Mesenchymal stem cell (in vitro differentiated cells and primary cell): ENCODE measurements at regions not wholly inside any gene's neighbourhood (a gene's known extent, or its start where the extent isn't known, plus 50 kb on each side); places are given as distances from the start of the nearest gene placed in this dataset.

ENCODE experiments used
- DNase-seq: peaks from one replicate; pipeline ENCODE4 v3.0.0-alpha.2; 2013
- H2AFZ ChIP-seq: one replicate; pipeline ENCODE4 v1.6.1; 2013; ENCODE audit warnings: low read depth, mild to moderate bottlenecking, control low read depth, inconsistent platforms, low read length, moderate library complexity
- H2AK5ac ChIP-seq: 2 replicates; pipeline ENCODE4 v1.6.1; 2013; ENCODE audit warnings: low read length, moderate library complexity, mild to moderate bottlenecking, inconsistent platforms; ENCODE audit not compliant: severe bottlenecking
- H2BK120ac ChIP-seq: one replicate; pipeline ENCODE4 v1.6.1; 2013; ENCODE audit warnings: low read depth, mild to moderate bottlenecking, inconsistent platforms, low read length, moderate library complexity
- H2BK12ac ChIP-seq, 2 experiments: one replicate each; pipeline ENCODE4 v1.6.1; 2013; ENCODE audit warnings: inconsistent platforms in 2 of 2, low read length in 2 of 2, mild to moderate bottlenecking in 2 of 2, moderate library complexity in 2 of 2, control low read depth in 1 of 2
- H2BK15ac ChIP-seq: one replicate; pipeline ENCODE4 v1.6.1; 2013; ENCODE audit warnings: mild to moderate bottlenecking, low read depth, inconsistent platforms; ENCODE audit not compliant: poor library complexity, severe bottlenecking
- H2BK5ac ChIP-seq: 2 replicates; pipeline ENCODE4 v1.6.1; 2013; ENCODE audit warnings: low read depth, mild to moderate bottlenecking, low read length, control low read depth, inconsistent platforms; ENCODE audit not compliant: poor library complexity, severe bottlenecking
- H3K14ac ChIP-seq, 2 experiments: one replicate each; pipeline ENCODE4 v1.6.1; 2013; ENCODE audit warnings: inconsistent platforms in 2 of 2, low read length in 2 of 2, control low read depth in 1 of 2, mild to moderate bottlenecking in 1 of 2, moderate library complexity in 1 of 2
- H3K18ac ChIP-seq, 2 experiments: one replicate each; pipeline ENCODE4 v1.6.1; 2013; ENCODE audit warnings: inconsistent platforms in 2 of 2, low read length in 2 of 2, control low read depth in 1 of 2, low read depth in 1 of 2, mild to moderate bottlenecking in 1 of 2
- H3K23ac ChIP-seq, 2 experiments: one replicate each; pipeline ENCODE4 v1.6.1; 2013; ENCODE audit warnings: inconsistent platforms in 2 of 2, low read length in 2 of 2, mild to moderate bottlenecking in 2 of 2, moderate library complexity in 2 of 2, control low read depth in 1 of 2
- H3K27ac ChIP-seq: 2 replicates; pipeline ENCODE4 v1.5.1; 2013; ENCODE audit warnings: mild to moderate bottlenecking, moderate library complexity, low read length, control low read depth, inconsistent platforms; ENCODE audit not compliant: poor library complexity, severe bottlenecking
- H3K27me3 ChIP-seq, 2 experiments: 2 replicates each; pipeline versions ENCODE4 v1.6.1 to v1.7.0; 2013; ENCODE audit warnings: low read length in 2 of 2, mild to moderate bottlenecking in 2 of 2, moderate library complexity in 2 of 2, control low read depth in 1 of 2, inconsistent platforms in 1 of 2; ENCODE audit not compliant: control insufficient read depth in 1 of 2, insufficient read depth in 1 of 2
- H3K36me3 ChIP-seq, 2 experiments: 2 replicates each; pipeline versions ENCODE4 v1.6.1 to v1.7.0; 2013; ENCODE audit warnings: low read length in 2 of 2, control low read depth in 1 of 2, inconsistent platforms in 1 of 2, low read depth in 1 of 2, mild to moderate bottlenecking in 1 of 2; ENCODE audit not compliant: insufficient read depth in 2 of 2, control insufficient read depth in 1 of 2
- H3K4ac ChIP-seq, 2 experiments: one replicate each; pipeline ENCODE4 v1.6.1; 2013; ENCODE audit warnings: inconsistent platforms in 2 of 2, low read length in 2 of 2, mild to moderate bottlenecking in 2 of 2, moderate library complexity in 2 of 2, control low read depth in 1 of 2, low read depth in 1 of 2
- H3K4me1 ChIP-seq: 2 replicates; pipeline ENCODE4 v1.6.1; 2013; ENCODE audit warnings: low read depth, low read length, control low read depth; ENCODE audit not compliant: control insufficient read depth, insufficient read depth
- H3K4me2 ChIP-seq: 2 replicates; pipeline ENCODE4 v1.6.1; 2013; ENCODE audit warnings: low read length, mild to moderate bottlenecking, inconsistent platforms; ENCODE audit not compliant: poor library complexity, severe bottlenecking
- H3K4me3 ChIP-seq, 2 experiments: 2 replicates each; pipeline versions ENCODE4 v1.5.1 to v1.7.0; 2013; ENCODE audit warnings: low read length in 2 of 2, mild to moderate bottlenecking in 2 of 2, control low read depth in 1 of 2, low read depth in 1 of 2; ENCODE audit not compliant: insufficient read depth in 1 of 2
- H3K79me1 ChIP-seq: replicated peaks from 2 replicates; pipeline ENCODE4 v1.6.1; 2013; ENCODE audit warnings: mild to moderate bottlenecking, control low read depth, low read length, inconsistent platforms; ENCODE audit not compliant: poor library complexity, severe bottlenecking
- H3K9ac ChIP-seq: 2 replicates; pipeline ENCODE4 v1.7.0; 2013; ENCODE audit warnings: mild to moderate bottlenecking, low read length, moderate library complexity
- H3K9me3 ChIP-seq: 2 replicates; pipeline ENCODE4 v1.7.0; 2013; ENCODE audit warnings: mild to moderate bottlenecking, low read length; ENCODE audit not compliant: control insufficient read depth
- H4K8ac ChIP-seq: one replicate; pipeline ENCODE4 v1.6.1; 2013; ENCODE audit warnings: inconsistent platforms, mild to moderate bottlenecking, low read length, moderate library complexity
- H4K91ac ChIP-seq: one replicate; pipeline ENCODE4 v1.6.1; 2013; ENCODE audit warnings: mild to moderate bottlenecking, low read length, inconsistent platforms
- WGBS: methylation state at CpG from one replicate; pipeline ENCODE4 v1.1.7; 2013; ENCODE audit warnings: mixed read lengths; 5-methylcytosine and 5-hydroxymethylcytosine counted together

- Histone ChIP-seq H3K4ac (no peak overlapping the region), H3K27ac (no peak overlapping the region), H3K79me1 (no peaks in the 10 kb centered on the region), H3K9me3 (no peaks in the 10 kb centered on the region), H3K18ac (no peak overlapping the region), H3K23ac (no peak overlapping the region), H3K27me3 (peaks cover 0 to 16% of the 10 kb centered on the region in 2 experiments), H2BK5ac (no peak overlapping the region), H3K36me3 (peaks cover 0 to 4% of the 10 kb centered on the region in 2 experiments), H3K14ac (no peak overlapping the region), H3K9ac (no peak overlapping the region), H3K4me3 (no peak overlapping the region), H3K4me1 (no peaks in the 10 kb centered on the region), H2AK5ac (no peak overlapping the region), H2BK12ac (no peak overlapping the region), H4K8ac (no peak overlapping the region), H2AFZ (no peak overlapping the region), H2BK120ac (no peak overlapping the region), H3K4me2 (no peak overlapping the region), H2BK15ac (no peak overlapping the region), H4K91ac (no peak overlapping the region)
- no peak for DNase-seq
- WGBS, result 88% methylated on average over 3 of the region's 3 CpGs
Observed at GRCh38 chr16:9186061-9186460, 94.6 kb downstream of the HAPSTR1 start.

GRCh38 chr16:9188721-9189120 is 97.3 kb downstream of the HAPSTR1 start:
- no peak overlapping the region for H3K14ac ChIP-seq

DNA sequence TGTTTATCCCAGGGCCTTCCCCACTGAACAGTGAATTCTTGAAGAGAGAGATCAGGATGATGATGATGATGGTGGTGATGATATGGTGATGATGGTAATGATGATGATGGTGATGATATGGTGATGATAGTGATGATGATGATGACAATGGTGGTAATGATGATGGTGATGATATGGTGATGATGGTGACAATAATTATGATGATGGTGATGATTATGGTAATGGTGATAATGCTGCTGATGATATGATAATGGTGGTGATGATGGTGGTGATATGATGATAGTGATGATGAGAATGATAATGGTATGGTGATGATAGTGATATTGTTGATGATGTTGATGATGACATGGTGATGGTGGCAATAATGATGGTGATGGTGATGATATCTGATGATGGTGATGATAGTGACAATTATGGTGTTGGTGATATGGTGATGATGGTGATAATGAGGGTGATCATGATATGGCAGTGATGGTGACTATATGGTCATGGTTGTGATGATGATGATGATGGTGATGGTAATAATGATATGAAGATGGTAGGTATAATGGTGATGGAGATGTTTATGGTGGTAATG is 99.9 kb downstream of the HAPSTR1 start:
- H3K14ac ChIP-seq, result no peak overlapping the region
- DNase-seq, result no peak
- H3K27me3 ChIP-seq, result peaks cover 0 to 36% of the 10 kb centered on the region in 2 experiments
- H2BK120ac ChIP-seq, result no peak overlapping the region
- H3K23ac ChIP-seq, result no peak overlapping the region
- H2BK15ac ChIP-seq, result no peak overlapping the region
- H2AFZ ChIP-seq, result no peak overlapping the region
- H3K9ac ChIP-seq, result no peak overlapping the region
- no peak overlapping the region for H3K4me3 ChIP-seq
- no peak overlapping the region for H3K4ac ChIP-seq
- H3K9me3 ChIP-seq, result no peaks in the 10 kb centered on the region
- H2BK12ac ChIP-seq, result no peak overlapping the region
- no peak overlapping the region for H4K91ac ChIP-seq
- H3K4me1 ChIP-seq, result no peaks in the 10 kb centered on the region
- no peak overlapping the region for H3K4me2 ChIP-seq
- no peak overlapping the region for H3K27ac ChIP-seq
- H2AK5ac ChIP-seq, result no peak overlapping the region
- H3K36me3 ChIP-seq, result no peaks in the 10 kb centered on the region
- H3K79me1 ChIP-seq, result no peaks in the 10 kb centered on the region
- H2BK5ac ChIP-seq, result no peak overlapping the region
- H3K18ac ChIP-seq, result no peak overlapping the region
- no peak overlapping the region for H4K8ac ChIP-seq

More at GRCh38 chr16:9188721-9189120, 97.3 kb downstream of the HAPSTR1 start:
- no peaks in the 10 kb centered on the region for H3K9me3 ChIP-seq
- no peak overlapping the region for H3K18ac ChIP-seq
- H3K23ac ChIP-seq, result no peak overlapping the region
- WGBS, result 81% methylated on average over 3 of the region's 3 CpGs
- no peak overlapping the region for H4K8ac ChIP-seq
- no peak overlapping the region for H2AFZ ChIP-seq
- DNase-seq, result no peak
- H3K4ac ChIP-seq, result no peak overlapping the region
- no peaks in the 10 kb centered on the region for H3K79me1 ChIP-seq
- H2BK5ac ChIP-seq, result no peak overlapping the region
- no peak overlapping the region for H2BK12ac ChIP-seq
- no peak overlapping the region for H4K91ac ChIP-seq
- no peak overlapping the region for H3K4me3 ChIP-seq
- H3K4me2 ChIP-seq, result no peak overlapping the region
- peaks cover 0 to 29% of the 10 kb centered on the region in 2 experiments for H3K27me3 ChIP-seq
- no peak overlapping the region for H2BK15ac ChIP-seq
- H3K9ac ChIP-seq, result no peak overlapping the region
- H3K36me3 ChIP-seq, result peaks cover 0 to 4% of the 10 kb centered on the region in 2 experiments
- no peak overlapping the region for H2AK5ac ChIP-seq
- no peak overlapping the region for H3K27ac ChIP-seq
- H2BK120ac ChIP-seq, result no peak overlapping the region
- no peaks in the 10 kb centered on the region for H3K4me1 ChIP-seq

GRCh38 chr16:9192746-9193145 is 101.3 kb downstream of the HAPSTR1 start:
- Histone ChIP-seq H3K27ac (no peak overlapping the region), H4K8ac (no peak overlapping the region), H2BK120ac (no peak overlapping the region), H3K14ac (no peak overlapping the region), H2BK12ac (no peak overlapping the region), H3K23ac (no peak overlapping the region), H3K4ac (no peak overlapping the region), H3K27me3 (peaks cover 0 to 31% of the 10 kb centered on the region in 2 experiments), H2BK5ac (no peak overlapping the region), H3K9ac (no peak overlapping the region), H3K9me3 (no peaks in the 10 kb centered on the region), H3K18ac (no peak overlapping the region), H2AFZ (no peak overlapping the region), H4K91ac (no peak overlapping the region), H3K4me3 (no peak overlapping the region), H3K4me2 (no peak overlapping the region), H2AK5ac (no peak overlapping the region), H3K36me3 (no peaks in the 10 kb centered on the region), H3K4me1 (no peaks in the 10 kb centered on the region), H2BK15ac (no peak overlapping the region), H3K79me1 (no peaks in the 10 kb centered on the region)
- no peak for DNase-seq
- 65% methylated on average over 4 of the region's 4 CpGs for WGBS
